ENCODE measurements at regions not wholly inside any gene's neighbourhood (a gene's known extent, or its start where the extent isn't known, plus 50 kb on each side); places are given as distances from the start of the nearest gene placed in this dataset.

- no peak for TF ChIP-seq TMF1 (CRISPR knock-in tag; IDR thresholded peaks at IDR 0.05; ENCODE audit: low read depth)
- TF ChIP-seq SETDB1 (CRISPR knock-in tag; IDR thresholded peaks at IDR 0.05; ENCODE audit: borderline replicate concordance) = no peak
- no peak for TF ChIP-seq ZNF550 (CRISPR knock-in tag; IDR thresholded peaks at IDR 0.05; ENCODE audit: borderline replicate concordance)
- no peak for TF ChIP-seq FOSL1 (CRISPR knock-in tag; IDR thresholded peaks at IDR 0.05; ENCODE audit: borderline replicate concordance)
- no peak for TF ChIP-seq SIN3B (IDR thresholded peaks at IDR 0.05; ENCODE audit: low read length)
- no peak for TF ChIP-seq TFDP2 (CRISPR knock-in tag; IDR thresholded peaks at IDR 0.05)
- TF ChIP-seq NR1H2 (CRISPR knock-in tag; IDR thresholded peaks at IDR 0.05; ENCODE audit: borderline replicate concordance, low read depth) = no peak
- TF ChIP-seq MYC (CRISPR knock-in tag; IDR thresholded peaks at IDR 0.05; ENCODE audit: borderline replicate concordance) = no peak
- no peak for TF ChIP-seq ZBTB44 (CRISPR knock-in tag; IDR thresholded peaks at IDR 0.05)
- TF ChIP-seq PTBP1 (IDR thresholded peaks at IDR 0.05; ENCODE audit: low read depth, low read length, poor library complexity, severe bottlenecking) = no peak
- no peak for TF ChIP-seq ATF1 (CRISPR knock-in tag; IDR thresholded peaks at IDR 0.05)
- TF ChIP-seq, protein P1, sequence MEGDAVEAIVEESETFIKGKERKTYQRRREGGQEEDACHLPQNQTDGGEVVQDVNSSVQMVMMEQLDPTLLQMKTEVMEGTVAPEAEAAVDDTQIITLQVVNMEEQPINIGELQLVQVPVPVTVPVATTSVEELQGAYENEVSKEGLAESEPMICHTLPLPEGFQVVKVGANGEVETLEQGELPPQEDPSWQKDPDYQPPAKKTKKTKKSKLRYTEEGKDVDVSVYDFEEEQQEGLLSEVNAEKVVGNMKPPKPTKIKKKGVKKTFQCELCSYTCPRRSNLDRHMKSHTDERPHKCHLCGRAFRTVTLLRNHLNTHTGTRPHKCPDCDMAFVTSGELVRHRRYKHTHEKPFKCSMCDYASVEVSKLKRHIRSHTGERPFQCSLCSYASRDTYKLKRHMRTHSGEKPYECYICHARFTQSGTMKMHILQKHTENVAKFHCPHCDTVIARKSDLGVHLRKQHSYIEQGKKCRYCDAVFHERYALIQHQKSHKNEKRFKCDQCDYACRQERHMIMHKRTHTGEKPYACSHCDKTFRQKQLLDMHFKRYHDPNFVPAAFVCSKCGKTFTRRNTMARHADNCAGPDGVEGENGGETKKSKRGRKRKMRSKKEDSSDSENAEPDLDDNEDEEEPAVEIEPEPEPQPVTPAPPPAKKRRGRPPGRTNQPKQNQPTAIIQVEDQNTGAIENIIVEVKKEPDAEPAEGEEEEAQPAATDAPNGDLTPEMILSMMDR (CRISPR knock-in tag; IDR thresholded peaks at IDR 0.05) = no peak
Measured at GRCh38 chr2:46835520-46835919, 80.1 kb downstream of the MCFD2 start.

All from HepG2 (cell line).